NCI-H2107 treated with DMSO at 0.1 percent for 48 hours (cell line): ENCODE measurements at regions not wholly inside any gene's neighbourhood (a gene's known extent, or its start where the extent isn't known, plus 50 kb on each side); places are given as distances from the start of the nearest gene placed in this dataset.

Experiments
- DNase-seq: peaks from one replicate; lab custom pipeline; 2025; ENCODE audit not compliant: unreplicated experiment; lab: John Stamatoyannopoulos, UW

GRCh38 chr14:89630101-89630829, 213.2 kb upstream of the FOXN3 start:
- DNase-seq, result no peak

GRCh38 chr14:89629383-89629782, 212.3 kb upstream of the FOXN3 start:
- DNase-seq, result no peak

- DNase-seq, result no peak
Measured at GRCh38 chr14:89628521-89628920, 211.5 kb upstream of the FOXN3 start.

- no peak for DNase-seq
Measured at GRCh38 chr14:89626233-89626806, 209.3 kb upstream of the FOXN3 start.

GRCh38 chr14:89625731-89626232, 208.7 kb upstream of the FOXN3 start:
- peak; percentile 81 for DNase-seq

- peak; percentile 80 for DNase-seq
Measured at GRCh38 chr14:89625244-89625713, 208.2 kb upstream of the FOXN3 start.

- DNase-seq, result peak; percentile 61
Measured at GRCh38 chr14:89624500-89625156, 207.6 kb upstream of the FOXN3 start.

GRCh38 chr14:89621791-89622638, 205.0 kb upstream of the FOXN3 start:
- no peak for DNase-seq

- DNase-seq, result no peak
Measured at GRCh38 chr14:89621009-89621421, 204.0 kb upstream of the FOXN3 start.

GRCh38 chr14:89620436-89620835, 203.4 kb upstream of the FOXN3 start:
- DNase-seq, result no peak

GRCh38 chr14:89619596-89619995, 202.6 kb upstream of the FOXN3 start:
- no peak for DNase-seq

- DNase-seq, result no peak
Measured at GRCh38 chr14:89618811-89619551, 201.9 kb upstream of the FOXN3 start.

- DNase-seq, result peak; percentile 22
Measured at GRCh38 chr14:89618330-89618708, 201.3 kb upstream of the FOXN3 start.

GRCh38 chr14:89617481-89618329, 200.7 kb upstream of the FOXN3 start:
- peak; percentile 50 for DNase-seq

GRCh38 chr14:89616852-89617341, 199.9 kb upstream of the FOXN3 start:
- peak; percentile 17 for DNase-seq

- DNase-seq, result no peak
Measured at GRCh38 chr14:89616425-89616824, 199.4 kb upstream of the FOXN3 start.

GRCh38 chr14:89615421-89615820, 198.4 kb upstream of the FOXN3 start:
- DNase-seq, result no peak

- no peak for DNase-seq
Measured at GRCh38 chr14:89614009-89614691, 197.1 kb upstream of the FOXN3 start.
